Pancreas (tissue), 10 donors: ENCODE measurements at regions not wholly inside any gene's neighbourhood (a gene's known extent, or its start where the extent isn't known, plus 50 kb on each side); places are given as distances from the start of the nearest gene placed in this dataset.
A peak's percentile ranks its signal among the peaks of the same experiment; 100 is the strongest.

Source experiments
- ATAC-seq, 4 donors: fragments of 200-7000 bp; cut with Tn5 transposase; one replicate each; pipeline versions ENCODE4 v1.8.0 to v1.9.1; 2020; ENCODE audit warnings: mild to moderate bottlenecking in 4 of 4, moderate library complexity in 4 of 4
- DNase-seq, 6 donors: peaks; one replicate each; pipeline ENCODE4 v3.0.0-alpha.2; 2020
- FAIRE-seq: peaks from 2 replicates; lab custom pipeline; 2012; peaks lifted over from hg19 to GRCh38; lab: Jason Lieb, UNC
- H3K27ac ChIP-seq, 4 donors: fragments of 200-600 bp; sonication (generic); 1 replicate in 3 of 4; 2 replicates in 1 of 4; pipeline versions ENCODE4 v1.5.0 to v1.8.0; 2020
- H3K27me3 ChIP-seq, 4 donors: fragments of 200-600 bp; one replicate each; pipeline ENCODE4 v1.8.0; 2021
- H3K36me3 ChIP-seq, 3 donors: fragments of 200-600 bp; sonication (generic) in 1 of 3; one replicate each; pipeline versions ENCODE4 v1.5.0 to v1.8.0; 2020 to 2021
- H3K4me1 ChIP-seq, 3 donors: fragments of 200-600 bp; one replicate each; pipeline ENCODE4 v1.8.0; 2021
- H3K4me3 ChIP-seq, 4 donors: fragments of 200-600 bp; sonication (generic) in 2 of 4; one replicate each; pipeline versions ENCODE4 v1.5.0 to v1.8.0; 2020 to 2021
- H3K9me3 ChIP-seq, 4 donors: fragments of 200-600 bp; one replicate each; pipeline ENCODE4 v1.8.0; 2021
- WGBS, 2 donors: extraction: QIAGEN DNeasy Blood & Tissue Kit; methylation state at CpG; one replicate each; pipeline ENCODE4 v1.1.7; 2013; 5-methylcytosine and 5-hydroxymethylcytosine counted together
- intact Hi-C, 3 donors: fragments of 100-400 bp; cut with DNase I; formaldehyde crosslinking; loops; one replicate each; pipeline versions ENCODE4 v1.11.1 to v1.14.2; 2022
- TF ChIP-seq, protein P1 (sequence below), 4 donors: fragments of 200-600 bp; sonication (generic) in 3 of 4; IDR thresholded peaks; one replicate each; pipeline versions ENCODE4 v1.5.0 to v1.8.0; 2021; ENCODE audit warnings: antibody characterized with exemption in 4 of 4
- donor health status: healthy with polysubstance abuse.
- donor health status: DM: no; HTN: no; CAD: no; lungs with moderate emphysema.
- donor health status: DM: no; HTN: no; CAD: no.
- donor health status: control.
- donor health status: control.
- donor health status: Bipolar disorder and iron deficiency.
- donor health status: DM: yes; HTN: yes; CAD: no.
- donor health status: DM: no; HTN: no; CAD: no.
- donor health status: DM: no; HTN: no; CAD: no.
- donor health status: DM: yes; HTN: yes; CAD: no.

DNA sequence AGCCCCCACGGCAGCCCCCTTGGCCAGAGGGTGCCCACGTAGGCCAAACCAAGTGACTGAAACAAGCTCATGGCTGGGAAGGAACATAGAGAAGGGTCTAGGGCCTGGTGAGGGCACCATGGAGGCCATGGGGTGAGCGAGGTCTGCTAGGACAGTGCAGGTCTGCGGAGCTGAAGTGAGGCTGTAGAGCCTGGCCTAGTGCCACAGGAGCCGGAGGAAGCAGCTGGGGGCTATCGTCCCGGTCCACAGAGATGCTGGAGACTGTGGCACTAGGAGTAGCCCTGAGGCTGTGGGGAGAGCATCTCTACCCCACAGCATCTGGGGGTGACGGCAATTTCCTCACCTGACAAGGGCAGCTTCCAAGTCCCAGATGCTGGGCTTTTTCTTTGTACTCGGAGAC is 150.3 kb downstream of the ZNF22 start:
- TF ChIP-seq, protein P1, sequence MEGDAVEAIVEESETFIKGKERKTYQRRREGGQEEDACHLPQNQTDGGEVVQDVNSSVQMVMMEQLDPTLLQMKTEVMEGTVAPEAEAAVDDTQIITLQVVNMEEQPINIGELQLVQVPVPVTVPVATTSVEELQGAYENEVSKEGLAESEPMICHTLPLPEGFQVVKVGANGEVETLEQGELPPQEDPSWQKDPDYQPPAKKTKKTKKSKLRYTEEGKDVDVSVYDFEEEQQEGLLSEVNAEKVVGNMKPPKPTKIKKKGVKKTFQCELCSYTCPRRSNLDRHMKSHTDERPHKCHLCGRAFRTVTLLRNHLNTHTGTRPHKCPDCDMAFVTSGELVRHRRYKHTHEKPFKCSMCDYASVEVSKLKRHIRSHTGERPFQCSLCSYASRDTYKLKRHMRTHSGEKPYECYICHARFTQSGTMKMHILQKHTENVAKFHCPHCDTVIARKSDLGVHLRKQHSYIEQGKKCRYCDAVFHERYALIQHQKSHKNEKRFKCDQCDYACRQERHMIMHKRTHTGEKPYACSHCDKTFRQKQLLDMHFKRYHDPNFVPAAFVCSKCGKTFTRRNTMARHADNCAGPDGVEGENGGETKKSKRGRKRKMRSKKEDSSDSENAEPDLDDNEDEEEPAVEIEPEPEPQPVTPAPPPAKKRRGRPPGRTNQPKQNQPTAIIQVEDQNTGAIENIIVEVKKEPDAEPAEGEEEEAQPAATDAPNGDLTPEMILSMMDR (IDR thresholded peaks at IDR 0.05) = no peak
- no peak overlapping the region for H3K4me3 ChIP-seq
- intact Hi-C loops = no loop called here
- FAIRE-seq = no peak
- H3K36me3 ChIP-seq = no peaks in the 10 kb centered on the region
- H3K9me3 ChIP-seq = no peaks in the 10 kb centered on the region
- DNase-seq = peak in 1 of 6 donors; percentile 41
- no peak overlapping the region for H3K27ac ChIP-seq
- no peaks in the 10 kb centered on the region for H3K4me1 ChIP-seq
- H3K27me3 ChIP-seq = no peaks in the 10 kb centered on the region
- ATAC-seq = no peak
- WGBS, 2 donors = 89 to 95% methylated on average over 9 of the region's 9 CpGs

DNA sequence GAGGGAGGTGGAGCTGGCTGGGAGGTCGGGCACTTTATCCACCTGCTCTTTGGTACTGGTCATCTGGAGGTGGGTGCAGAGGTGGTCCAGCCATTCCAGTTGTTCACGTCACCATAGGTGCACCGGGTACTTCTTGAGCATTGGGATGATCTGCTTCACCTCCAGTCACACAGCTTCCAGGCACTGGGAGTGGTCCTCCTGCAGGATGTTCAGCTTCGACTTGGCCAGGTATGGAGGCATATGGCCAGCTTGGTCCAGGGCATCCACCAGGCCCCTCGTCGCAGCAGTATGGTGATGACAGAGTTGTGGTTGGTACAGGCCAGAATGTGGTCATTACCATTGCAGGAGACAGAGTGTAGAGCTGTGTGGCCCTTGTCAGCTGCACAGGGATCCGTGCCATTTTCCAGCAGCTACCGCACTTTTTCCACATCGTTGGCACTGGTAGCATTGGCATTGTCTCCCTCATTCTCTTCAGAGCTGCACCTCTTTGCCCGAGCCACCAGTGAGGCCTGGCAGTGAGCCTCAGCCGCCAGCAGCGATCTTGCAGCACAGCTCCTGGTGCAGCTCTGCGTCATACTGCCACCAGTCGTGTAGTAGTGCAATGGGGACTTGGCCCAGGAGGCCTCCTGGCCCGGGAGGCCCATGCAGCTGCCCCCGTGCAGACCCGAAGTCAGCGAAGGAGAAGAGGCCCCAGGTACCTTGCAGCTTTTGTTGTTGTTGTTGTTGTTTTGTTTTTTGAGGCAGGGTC is 150.9 kb downstream of the ZNF22 start:
- WGBS, 2 donors = 88% methylated on average over 18 of the region's 18 CpGs
- intact Hi-C loops = no loop called here
- H3K36me3 ChIP-seq = no peaks in the 10 kb centered on the region
- peak in 1 of 6 donors; percentile 34 for DNase-seq
- no peak for ATAC-seq
- FAIRE-seq = no peak
- no peaks in the 10 kb centered on the region for H3K4me1 ChIP-seq
- H3K4me3 ChIP-seq = no peak overlapping the region
- no peaks in the 10 kb centered on the region for H3K27me3 ChIP-seq
- H3K27ac ChIP-seq = no peak overlapping the region
- no peaks in the 10 kb centered on the region for H3K9me3 ChIP-seq
- TF ChIP-seq, protein P1 (IDR thresholded peaks at IDR 0.05) = no peak

DNA sequence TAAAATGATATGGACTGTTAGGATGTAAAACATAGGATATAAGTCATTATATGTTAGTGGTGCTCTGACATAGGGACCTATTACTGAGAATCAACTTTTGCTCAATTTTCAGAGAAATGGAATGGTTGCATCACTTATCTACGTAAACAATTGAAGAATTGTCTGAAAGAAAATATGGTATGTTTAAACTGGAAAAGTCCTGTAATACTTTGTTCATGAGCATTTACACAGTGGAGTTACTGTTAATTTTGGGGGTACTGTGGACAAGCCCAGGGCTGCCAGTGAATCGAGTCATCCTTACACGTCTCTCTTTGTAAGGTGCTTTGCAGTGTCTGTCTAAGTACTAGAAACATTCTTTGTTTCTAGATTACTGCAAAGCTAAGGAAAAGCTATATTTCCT is 152.0 kb downstream of the ZNF22 start:
- ATAC-seq (no peak), DNase-seq (no peak), FAIRE-seq (no peak)
- TF ChIP-seq, protein P1 (IDR thresholded peaks at IDR 0.05) = no peak
- H3K4me1 ChIP-seq = no peaks in the 10 kb centered on the region
- 74 to 79% methylated on average over 3 of the region's 3 CpGs for WGBS, 2 donors
- intact Hi-C loops = no loop called here
- H3K27ac ChIP-seq = no peak overlapping the region
- H3K27me3 ChIP-seq = no peaks in the 10 kb centered on the region
- H3K36me3 ChIP-seq = no peaks in the 10 kb centered on the region
- H3K4me3 ChIP-seq = no peak overlapping the region
- H3K9me3 ChIP-seq = no peaks in the 10 kb centered on the region

DNA sequence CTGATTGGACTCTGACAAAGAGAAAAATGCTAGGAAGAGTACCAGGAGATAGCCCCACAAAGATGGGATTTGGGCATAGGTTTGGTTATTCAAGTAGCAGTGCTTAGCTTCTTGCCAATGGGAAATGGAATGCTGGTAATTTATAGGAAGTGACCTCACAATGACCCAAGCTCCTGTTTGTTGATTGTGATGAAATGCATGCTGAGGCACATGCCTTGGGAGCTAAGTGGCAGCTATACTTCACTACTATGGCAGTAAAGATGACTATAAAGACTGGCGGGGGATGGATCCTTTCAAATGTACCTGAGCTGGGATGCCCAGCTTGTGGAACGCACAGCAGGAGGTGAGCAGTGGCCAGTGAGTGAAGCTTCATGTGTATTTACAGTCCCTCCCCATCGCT is 153.8 kb downstream of the ZNF22 start:
- Histone ChIP-seq H3K4me1 (no peaks in the 10 kb centered on the region), H3K4me3 (no peak overlapping the region), H3K36me3 (no peaks in the 10 kb centered on the region), H3K27me3 (no peaks in the 10 kb centered on the region), H3K9me3 (no peaks in the 10 kb centered on the region), H3K27ac (no peak overlapping the region)
- intact Hi-C loops = no loop called here
- 83 to 87% methylated on average over 3 of the region's 3 CpGs for WGBS, 2 donors
- TF ChIP-seq, protein P1 (IDR thresholded peaks at IDR 0.05) = no peak
- FAIRE-seq = no peak
- no peak for DNase-seq
- no peak for ATAC-seq

DNA sequence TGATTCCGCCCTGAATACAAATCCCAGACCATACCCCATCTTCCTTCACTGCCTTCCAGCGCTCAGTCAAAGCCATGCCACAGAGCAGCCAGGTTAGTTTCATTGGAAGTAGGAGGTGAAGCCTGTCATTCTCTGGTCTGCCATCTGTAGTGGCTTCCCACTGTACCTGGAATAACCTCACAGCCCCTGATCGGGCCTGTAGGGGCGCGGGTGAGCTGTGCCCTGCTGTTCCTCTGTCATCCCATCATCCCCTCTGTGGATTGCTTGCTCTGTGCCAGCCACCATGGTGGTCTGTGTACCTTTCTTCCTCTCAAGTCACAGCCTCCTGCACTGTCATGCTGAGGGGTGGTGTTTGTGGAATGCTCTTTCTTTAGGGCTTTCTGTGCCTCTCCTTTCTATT is 155.1 kb downstream of the ZNF22 start:
- no peaks in the 10 kb centered on the region for H3K4me1 ChIP-seq
- 76 to 86% methylated on average over 5 of the region's 5 CpGs for WGBS, 2 donors
- DNase-seq (no peak), ATAC-seq (no peak), FAIRE-seq (no peak)
- H3K4me3 ChIP-seq = no peak overlapping the region
- no peaks in the 10 kb centered on the region for H3K9me3 ChIP-seq
- H3K36me3 ChIP-seq = no peaks in the 10 kb centered on the region
- H3K27ac ChIP-seq = no peak overlapping the region
- no peaks in the 10 kb centered on the region for H3K27me3 ChIP-seq
- TF ChIP-seq, protein P1 (IDR thresholded peaks at IDR 0.05) = no peak
- intact Hi-C loops = no loop called here
